ENCODE measurements at regions not wholly inside any gene's neighbourhood (a gene's known extent, or its start where the extent isn't known, plus 50 kb on each side); places are given as distances from the start of the nearest gene placed in this dataset.

GRCh38 chr3:25289663-25290062, 138.4 kb upstream of the RARB start:
- DNase-seq (ENCODE audit: low read depth): no peak

GRCh38 chr3:25291481-25291905, 136.6 kb upstream of the RARB start:
- DNase-seq (ENCODE audit: low read depth): no peak

GRCh38 chr3:25292036-25292435, 136.0 kb upstream of the RARB start:
- DNase-seq (ENCODE audit: low read depth): no peak

- no peak for DNase-seq (ENCODE audit: low read depth)
Observed at GRCh38 chr3:25292595-25292994, 135.5 kb upstream of the RARB start.

GRCh38 chr3:25293736-25294135, 134.3 kb upstream of the RARB start:
- DNase-seq (ENCODE audit: low read depth): no peak

- DNase-seq (ENCODE audit: low read depth): peak; percentile 0
Observed at GRCh38 chr3:25294169-25294805, 133.8 kb upstream of the RARB start.

GRCh38 chr3:25297667-25298585, 130.1 kb upstream of the RARB start:
- no peak for DNase-seq (ENCODE audit: low read depth)

- no peak for DNase-seq (ENCODE audit: low read depth)
Observed at GRCh38 chr3:25300141-25300540, 127.9 kb upstream of the RARB start.

GRCh38 chr3:25304916-25305315, 123.1 kb upstream of the RARB start:
- no peak for DNase-seq (ENCODE audit: low read depth)

- DNase-seq (ENCODE audit: low read depth): no peak
Observed at GRCh38 chr3:25306066-25306465, 122.0 kb upstream of the RARB start.

- no peak for DNase-seq (ENCODE audit: low read depth)
Observed at GRCh38 chr3:25306705-25307104, 121.4 kb upstream of the RARB start.

GRCh38 chr3:25313286-25313685, 114.8 kb upstream of the RARB start:
- no peak for DNase-seq (ENCODE audit: low read depth)

- no peak for DNase-seq (ENCODE audit: low read depth)
Observed at GRCh38 chr3:25324954-25325655, 103.0 kb upstream of the RARB start.

GRCh38 chr3:25335356-25335755, 92.7 kb upstream of the RARB start:
- no peak for DNase-seq (ENCODE audit: low read depth)

GRCh38 chr3:25338158-25338725, 89.8 kb upstream of the RARB start:
- no peak for DNase-seq (ENCODE audit: low read depth)

GRCh38 chr3:25339225-25339624, 88.8 kb upstream of the RARB start:
- peak; percentile 12 for DNase-seq (ENCODE audit: low read depth)

GRCh38 chr3:25344670-25345069, 83.4 kb upstream of the RARB start:
- no peak for DNase-seq (ENCODE audit: low read depth)

GRCh38 chr3:25349095-25349494, 79.0 kb upstream of the RARB start:
- DNase-seq (ENCODE audit: low read depth): no peak

- DNase-seq (ENCODE audit: low read depth): no peak
Observed at GRCh38 chr3:25349828-25350724, 78.0 kb upstream of the RARB start.

- DNase-seq (ENCODE audit: low read depth): no peak
Observed at GRCh38 chr3:25350725-25351114, 77.3 kb upstream of the RARB start.

GRCh38 chr3:25354071-25354470, 74.0 kb upstream of the RARB start:
- peak; percentile 1 for DNase-seq (ENCODE audit: low read depth)

All from M059J (cell line).